DND-41 (cell line): ENCODE measurements at regions not wholly inside any gene's neighbourhood (a gene's known extent, or its start where the extent isn't known, plus 50 kb on each side); places are given as distances from the start of the nearest gene placed in this dataset.

Experiments used
- EZH2 ChIP-seq: IDR thresholded peaks from 3 replicates; pipeline ENCODE4 v1.6.1; 2012; ENCODE audit warnings: borderline replicate concordance, low read depth, mild to moderate bottlenecking, moderate library complexity, low read length, inconsistent platforms; ENCODE audit not compliant: severe bottlenecking
- TF ChIP-seq, protein P1 (sequence below): IDR thresholded peaks from 2 replicates; pipeline ENCODE4 v1.5.1; 2012; ENCODE audit warnings: borderline replicate concordance, low read length, moderate library complexity, mild to moderate bottlenecking; ENCODE audit not compliant: poor library complexity, severe bottlenecking; ENCODE audit errors: extremely low read depth

DNA sequence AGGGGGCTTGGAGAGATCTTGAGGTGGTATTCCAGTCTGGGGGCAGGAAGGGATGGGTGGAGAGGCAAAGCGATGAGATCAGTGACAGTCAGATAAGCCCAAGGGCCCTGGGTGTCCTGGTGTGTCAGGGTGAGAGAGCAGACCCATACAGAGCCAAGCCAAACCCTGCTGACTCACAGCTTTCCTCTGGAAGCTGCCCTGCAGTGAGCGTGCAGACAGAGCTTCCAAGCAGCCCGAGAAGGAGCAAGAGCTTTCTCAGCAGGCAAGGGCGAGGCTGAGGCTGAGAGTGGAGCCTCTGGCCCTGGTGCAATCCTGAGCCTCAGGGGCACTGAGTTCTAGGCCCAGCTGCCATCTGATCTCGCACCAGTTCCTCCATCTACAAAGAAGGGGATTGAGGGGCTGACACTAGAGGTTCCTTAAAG, 91.1 kb upstream of the HIVEP1 start:
- TF ChIP-seq, protein P1, sequence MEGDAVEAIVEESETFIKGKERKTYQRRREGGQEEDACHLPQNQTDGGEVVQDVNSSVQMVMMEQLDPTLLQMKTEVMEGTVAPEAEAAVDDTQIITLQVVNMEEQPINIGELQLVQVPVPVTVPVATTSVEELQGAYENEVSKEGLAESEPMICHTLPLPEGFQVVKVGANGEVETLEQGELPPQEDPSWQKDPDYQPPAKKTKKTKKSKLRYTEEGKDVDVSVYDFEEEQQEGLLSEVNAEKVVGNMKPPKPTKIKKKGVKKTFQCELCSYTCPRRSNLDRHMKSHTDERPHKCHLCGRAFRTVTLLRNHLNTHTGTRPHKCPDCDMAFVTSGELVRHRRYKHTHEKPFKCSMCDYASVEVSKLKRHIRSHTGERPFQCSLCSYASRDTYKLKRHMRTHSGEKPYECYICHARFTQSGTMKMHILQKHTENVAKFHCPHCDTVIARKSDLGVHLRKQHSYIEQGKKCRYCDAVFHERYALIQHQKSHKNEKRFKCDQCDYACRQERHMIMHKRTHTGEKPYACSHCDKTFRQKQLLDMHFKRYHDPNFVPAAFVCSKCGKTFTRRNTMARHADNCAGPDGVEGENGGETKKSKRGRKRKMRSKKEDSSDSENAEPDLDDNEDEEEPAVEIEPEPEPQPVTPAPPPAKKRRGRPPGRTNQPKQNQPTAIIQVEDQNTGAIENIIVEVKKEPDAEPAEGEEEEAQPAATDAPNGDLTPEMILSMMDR: no peak
- TF ChIP-seq EZH2: no peak
